ENCODE measurements at regions not wholly inside any gene's neighbourhood (a gene's known extent, or its start where the extent isn't known, plus 50 kb on each side); places are given as distances from the start of the nearest gene placed in this dataset.

DNA sequence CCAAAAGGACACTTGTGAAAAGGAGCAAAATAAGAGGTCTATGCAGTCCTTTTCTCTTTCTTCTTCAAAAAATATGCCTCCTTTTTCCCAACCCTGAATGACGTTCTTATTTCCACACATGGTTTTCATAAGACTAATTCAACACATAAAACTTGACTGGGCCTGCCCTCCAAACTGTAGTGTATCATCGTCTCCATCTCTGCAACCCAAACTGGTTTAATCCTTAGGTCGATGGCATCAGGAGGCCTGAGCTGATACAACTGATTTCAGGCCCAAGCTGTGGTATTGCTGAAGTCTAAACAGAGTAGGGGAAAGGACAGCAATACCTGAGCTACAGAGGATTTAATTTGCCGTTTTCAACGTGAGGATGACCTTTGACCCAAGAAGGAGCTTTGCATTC, 130.0 kb upstream of the MTNR1B start:
- H3K4me3 Mint-ChIP-seq (ENCODE audit: unreplicated experiment): no peak overlapping the region

DNA sequence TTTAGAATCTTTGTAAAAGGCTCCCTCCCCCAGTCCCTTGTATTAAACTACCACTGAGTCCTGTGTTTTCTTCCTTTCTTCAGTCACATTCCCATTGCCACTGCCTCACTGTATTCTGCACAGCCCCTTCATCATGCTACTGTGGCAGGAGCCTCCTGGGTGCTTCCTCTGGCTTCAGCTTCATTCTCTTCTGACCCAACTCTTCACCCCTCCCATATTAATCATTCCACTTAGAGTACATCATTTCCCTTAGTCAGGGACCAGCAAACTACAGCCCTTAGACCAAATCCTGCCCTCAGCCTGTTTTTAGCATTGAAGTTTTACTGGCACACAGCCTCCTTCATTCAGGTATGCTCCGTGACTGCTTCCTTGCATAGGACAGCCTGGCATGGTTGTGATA, 127.7 kb upstream of the MTNR1B start:
- Mint-ChIP-seq H3K9me3 (ENCODE audit: low read depth) (no peaks in the 10 kb centered on the region), H3K4me3 (ENCODE audit: unreplicated experiment) (no peak overlapping the region), H3K4me1 (ENCODE audit: low read depth) (peaks cover 26% of the 10 kb centered on the region), H3K36me3 (ENCODE audit: low read depth) (peaks cover 7% of the 10 kb centered on the region), H3K27ac (ENCODE audit: unreplicated experiment) (no peak overlapping the region), H3K27me3 (ENCODE audit: low read depth) (no peaks in the 10 kb centered on the region)
- no peak for DNase-seq (ENCODE audit: low spot score)
- TF ChIP-seq, protein P1, sequence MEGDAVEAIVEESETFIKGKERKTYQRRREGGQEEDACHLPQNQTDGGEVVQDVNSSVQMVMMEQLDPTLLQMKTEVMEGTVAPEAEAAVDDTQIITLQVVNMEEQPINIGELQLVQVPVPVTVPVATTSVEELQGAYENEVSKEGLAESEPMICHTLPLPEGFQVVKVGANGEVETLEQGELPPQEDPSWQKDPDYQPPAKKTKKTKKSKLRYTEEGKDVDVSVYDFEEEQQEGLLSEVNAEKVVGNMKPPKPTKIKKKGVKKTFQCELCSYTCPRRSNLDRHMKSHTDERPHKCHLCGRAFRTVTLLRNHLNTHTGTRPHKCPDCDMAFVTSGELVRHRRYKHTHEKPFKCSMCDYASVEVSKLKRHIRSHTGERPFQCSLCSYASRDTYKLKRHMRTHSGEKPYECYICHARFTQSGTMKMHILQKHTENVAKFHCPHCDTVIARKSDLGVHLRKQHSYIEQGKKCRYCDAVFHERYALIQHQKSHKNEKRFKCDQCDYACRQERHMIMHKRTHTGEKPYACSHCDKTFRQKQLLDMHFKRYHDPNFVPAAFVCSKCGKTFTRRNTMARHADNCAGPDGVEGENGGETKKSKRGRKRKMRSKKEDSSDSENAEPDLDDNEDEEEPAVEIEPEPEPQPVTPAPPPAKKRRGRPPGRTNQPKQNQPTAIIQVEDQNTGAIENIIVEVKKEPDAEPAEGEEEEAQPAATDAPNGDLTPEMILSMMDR (IDR thresholded peaks at IDR 0.05): no peak

More for the DNA sequence above, 130.0 kb upstream of the MTNR1B start:
- no peaks in the 10 kb centered on the region for H3K9me3 Mint-ChIP-seq (ENCODE audit: low read depth)
- H3K27me3 Mint-ChIP-seq (ENCODE audit: low read depth): no peaks in the 10 kb centered on the region
- H3K36me3 Mint-ChIP-seq (ENCODE audit: low read depth): peaks cover 5% of the 10 kb centered on the region
- H3K4me1 Mint-ChIP-seq (ENCODE audit: low read depth): peaks cover 15% of the 10 kb centered on the region
- TF ChIP-seq, protein P1 (IDR thresholded peaks at IDR 0.05): no peak
- DNase-seq (ENCODE audit: low spot score): no peak
- H3K27ac Mint-ChIP-seq (ENCODE audit: unreplicated experiment): no peak overlapping the region

DNA sequence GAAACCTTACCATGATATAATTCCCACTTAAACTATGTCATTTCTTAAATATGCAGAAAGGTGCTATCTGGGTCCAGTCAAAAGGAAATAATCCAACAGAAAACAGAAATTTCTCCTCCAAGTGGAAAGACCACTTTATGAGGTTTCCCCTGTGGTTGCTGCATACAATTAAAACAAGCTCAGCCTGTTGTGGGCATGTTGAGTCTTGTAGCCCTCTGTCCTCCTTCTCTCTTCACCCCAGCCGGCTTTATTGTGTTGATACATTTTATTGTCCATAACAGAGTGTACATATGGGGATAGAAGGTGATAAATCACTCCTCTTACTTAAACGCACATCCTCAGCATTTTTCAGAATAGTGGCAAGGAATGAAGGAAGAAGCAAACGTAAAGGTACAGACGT, 126.0 kb upstream of the MTNR1B start:
- Mint-ChIP-seq H3K36me3 (ENCODE audit: low read depth) (peaks cover 10% of the 10 kb centered on the region), H3K9me3 (ENCODE audit: low read depth) (no peaks in the 10 kb centered on the region), H3K27me3 (ENCODE audit: low read depth) (no peaks in the 10 kb centered on the region), H3K4me1 (ENCODE audit: low read depth) (peaks cover 26% of the 10 kb centered on the region), H3K27ac (ENCODE audit: unreplicated experiment) (no peak overlapping the region), H3K4me3 (ENCODE audit: unreplicated experiment) (no peak overlapping the region)
- TF ChIP-seq, protein P1 (IDR thresholded peaks at IDR 0.05): no peak
- DNase-seq (ENCODE audit: low spot score): no peak

DNA sequence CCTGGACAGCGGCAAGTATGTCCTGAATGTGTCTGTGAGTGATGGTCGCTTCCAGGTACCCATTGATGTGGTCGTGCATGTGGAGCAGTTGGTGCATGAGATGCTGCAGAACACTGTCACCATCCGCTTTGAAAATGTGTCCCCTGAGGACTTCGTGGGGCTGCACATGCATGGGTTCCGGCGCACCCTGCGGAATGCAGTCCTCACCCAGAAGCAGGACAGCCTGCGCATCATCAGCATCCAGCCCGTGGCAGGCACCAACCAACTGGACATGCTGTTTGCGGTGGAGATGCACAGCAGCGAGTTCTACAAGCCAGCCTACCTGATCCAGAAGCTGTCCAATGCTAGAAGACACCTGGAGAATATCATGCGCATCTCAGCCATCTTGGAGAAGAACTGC, 125.3 kb upstream of the MTNR1B start:
- Mint-ChIP-seq H3K27me3 (ENCODE audit: low read depth) (no peaks in the 10 kb centered on the region), H3K9me3 (ENCODE audit: low read depth) (no peaks in the 10 kb centered on the region), H3K4me1 (ENCODE audit: low read depth) (peaks cover 20% of the 10 kb centered on the region), H3K27ac (ENCODE audit: unreplicated experiment) (no peak overlapping the region), H3K36me3 (ENCODE audit: low read depth) (peaks cover 10% of the 10 kb centered on the region), H3K4me3 (ENCODE audit: unreplicated experiment) (no peak overlapping the region)
- TF ChIP-seq, protein P1 (IDR thresholded peaks at IDR 0.05): no peak
- no peak for DNase-seq (ENCODE audit: low spot score)

DNA sequence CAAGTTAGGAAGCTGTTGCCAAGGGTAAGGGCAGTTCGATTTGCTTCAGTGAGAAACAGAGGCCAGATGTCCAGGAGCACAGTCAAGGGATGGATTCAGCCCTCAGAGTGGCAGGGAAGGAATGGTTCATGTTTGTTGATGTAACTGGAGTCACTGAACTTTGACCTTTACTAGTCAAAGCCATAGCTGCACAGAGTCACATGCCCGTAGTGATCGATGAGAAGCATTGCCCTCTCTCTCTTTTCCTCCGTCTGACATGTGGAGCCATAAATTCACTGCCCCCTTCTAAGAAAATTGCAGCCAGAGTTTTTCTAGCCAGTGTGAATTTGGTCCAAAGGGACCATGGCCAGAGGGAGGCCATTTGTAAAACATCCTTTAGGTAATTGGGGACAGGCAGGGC, 124.1 kb upstream of the MTNR1B start:
- Mint-ChIP-seq H3K4me3 (ENCODE audit: unreplicated experiment) (no peak overlapping the region), H3K9me3 (ENCODE audit: low read depth) (no peaks in the 10 kb centered on the region), H3K27me3 (ENCODE audit: low read depth) (no peaks in the 10 kb centered on the region), H3K4me1 (ENCODE audit: low read depth) (peaks cover 20% of the 10 kb centered on the region), H3K36me3 (ENCODE audit: low read depth) (peaks cover 10% of the 10 kb centered on the region), H3K27ac (ENCODE audit: unreplicated experiment) (no peak overlapping the region)
- TF ChIP-seq, protein P1 (IDR thresholded peaks at IDR 0.05): no peak
- no peak for DNase-seq (ENCODE audit: low spot score)
